ENCODE measurements at regions not wholly inside any gene's neighbourhood (a gene's known extent, or its start where the extent isn't known, plus 50 kb on each side); places are given as distances from the start of the nearest gene placed in this dataset.

DNA sequence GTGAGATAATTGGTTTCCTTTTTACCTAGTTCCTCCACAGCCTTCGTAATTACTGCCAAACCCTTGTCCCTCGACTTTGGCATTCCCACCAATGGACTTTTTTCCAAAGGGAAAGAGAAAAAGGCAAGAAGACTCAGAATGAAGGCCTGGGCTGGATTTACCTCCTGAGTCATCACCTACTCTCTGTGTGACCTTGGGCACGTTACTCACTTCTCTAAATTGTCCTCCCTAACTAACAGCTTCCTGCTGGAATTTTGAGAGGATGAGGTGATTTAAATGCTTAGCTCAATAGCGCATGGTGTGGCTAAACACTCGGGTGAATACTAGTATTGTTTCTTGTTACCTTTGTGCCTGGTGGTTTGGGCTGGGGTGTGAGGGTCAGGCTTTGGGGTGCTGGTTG, 146.6 kb downstream of the DHX35 start:
- TF ChIP-seq, protein P1, sequence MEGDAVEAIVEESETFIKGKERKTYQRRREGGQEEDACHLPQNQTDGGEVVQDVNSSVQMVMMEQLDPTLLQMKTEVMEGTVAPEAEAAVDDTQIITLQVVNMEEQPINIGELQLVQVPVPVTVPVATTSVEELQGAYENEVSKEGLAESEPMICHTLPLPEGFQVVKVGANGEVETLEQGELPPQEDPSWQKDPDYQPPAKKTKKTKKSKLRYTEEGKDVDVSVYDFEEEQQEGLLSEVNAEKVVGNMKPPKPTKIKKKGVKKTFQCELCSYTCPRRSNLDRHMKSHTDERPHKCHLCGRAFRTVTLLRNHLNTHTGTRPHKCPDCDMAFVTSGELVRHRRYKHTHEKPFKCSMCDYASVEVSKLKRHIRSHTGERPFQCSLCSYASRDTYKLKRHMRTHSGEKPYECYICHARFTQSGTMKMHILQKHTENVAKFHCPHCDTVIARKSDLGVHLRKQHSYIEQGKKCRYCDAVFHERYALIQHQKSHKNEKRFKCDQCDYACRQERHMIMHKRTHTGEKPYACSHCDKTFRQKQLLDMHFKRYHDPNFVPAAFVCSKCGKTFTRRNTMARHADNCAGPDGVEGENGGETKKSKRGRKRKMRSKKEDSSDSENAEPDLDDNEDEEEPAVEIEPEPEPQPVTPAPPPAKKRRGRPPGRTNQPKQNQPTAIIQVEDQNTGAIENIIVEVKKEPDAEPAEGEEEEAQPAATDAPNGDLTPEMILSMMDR (IDR thresholded peaks at IDR 0.05) = no peak
- TF ChIP-seq POLR2A (IDR thresholded peaks at IDR 0.05) = no peak
